PFSK-1 (cell line): ENCODE measurements at regions not wholly inside any gene's neighbourhood (a gene's known extent, or its start where the extent isn't known, plus 50 kb on each side); places are given as distances from the start of the nearest gene placed in this dataset.

Source experiments
- FOXP2 ChIP-seq: optimal IDR thresholded peaks from 2 replicates; pipeline ENCODE3; 2011; ENCODE audit warnings: borderline replicate concordance, control low read depth, inconsistent platforms; ENCODE audit not compliant: insufficient read depth; ENCODE audit errors: extremely low read length, extremely low read depth
- POLR2AphosphoS5 ChIP-seq: IDR thresholded peaks from 2 replicates; pipeline ENCODE4 v1.6.1; 2012; ENCODE audit warnings: low read depth, mild to moderate bottlenecking, control low read depth, low read length, moderate library complexity
- SIN3A ChIP-seq: IDR thresholded peaks from 2 replicates; pipeline ENCODE4 v1.6.1; 2012; ENCODE audit warnings: mild to moderate bottlenecking, low read length, moderate library complexity, borderline replicate concordance; ENCODE audit not compliant: insufficient read depth
- TAF1 ChIP-seq: IDR thresholded peaks from 2 replicates; pipeline ENCODE4 v1.6.1; 2012; ENCODE audit warnings: low read length, control low read depth, borderline replicate concordance; ENCODE audit not compliant: insufficient read depth
- TF ChIP-seq, protein P1 (sequence below), 2 experiments: IDR thresholded peaks; 2 replicates each; pipeline versions ENCODE4 v1.6.1 to v1.8.0; 2011 to 2012; ENCODE audit warnings: low read depth in 2 of 2, low read length in 2 of 2, control low read depth in 1 of 2, inconsistent platforms in 1 of 2, mild to moderate bottlenecking in 1 of 2, moderate library complexity in 1 of 2; ENCODE audit not compliant: insufficient read depth in 1 of 2

- TF ChIP-seq POLR2AphosphoS5, result no peak
- TF ChIP-seq, protein P1, sequence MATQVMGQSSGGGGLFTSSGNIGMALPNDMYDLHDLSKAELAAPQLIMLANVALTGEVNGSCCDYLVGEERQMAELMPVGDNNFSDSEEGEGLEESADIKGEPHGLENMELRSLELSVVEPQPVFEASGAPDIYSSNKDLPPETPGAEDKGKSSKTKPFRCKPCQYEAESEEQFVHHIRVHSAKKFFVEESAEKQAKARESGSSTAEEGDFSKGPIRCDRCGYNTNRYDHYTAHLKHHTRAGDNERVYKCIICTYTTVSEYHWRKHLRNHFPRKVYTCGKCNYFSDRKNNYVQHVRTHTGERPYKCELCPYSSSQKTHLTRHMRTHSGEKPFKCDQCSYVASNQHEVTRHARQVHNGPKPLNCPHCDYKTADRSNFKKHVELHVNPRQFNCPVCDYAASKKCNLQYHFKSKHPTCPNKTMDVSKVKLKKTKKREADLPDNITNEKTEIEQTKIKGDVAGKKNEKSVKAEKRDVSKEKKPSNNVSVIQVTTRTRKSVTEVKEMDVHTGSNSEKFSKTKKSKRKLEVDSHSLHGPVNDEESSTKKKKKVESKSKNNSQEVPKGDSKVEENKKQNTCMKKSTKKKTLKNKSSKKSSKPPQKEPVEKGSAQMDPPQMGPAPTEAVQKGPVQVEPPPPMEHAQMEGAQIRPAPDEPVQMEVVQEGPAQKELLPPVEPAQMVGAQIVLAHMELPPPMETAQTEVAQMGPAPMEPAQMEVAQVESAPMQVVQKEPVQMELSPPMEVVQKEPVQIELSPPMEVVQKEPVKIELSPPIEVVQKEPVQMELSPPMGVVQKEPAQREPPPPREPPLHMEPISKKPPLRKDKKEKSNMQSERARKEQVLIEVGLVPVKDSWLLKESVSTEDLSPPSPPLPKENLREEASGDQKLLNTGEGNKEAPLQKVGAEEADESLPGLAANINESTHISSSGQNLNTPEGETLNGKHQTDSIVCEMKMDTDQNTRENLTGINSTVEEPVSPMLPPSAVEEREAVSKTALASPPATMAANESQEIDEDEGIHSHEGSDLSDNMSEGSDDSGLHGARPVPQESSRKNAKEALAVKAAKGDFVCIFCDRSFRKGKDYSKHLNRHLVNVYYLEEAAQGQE (IDR thresholded peaks at IDR 0.05; ENCODE audit: insufficient read depth in 1 of 2, low read depth in 2 of 2, low read length in 2 of 2), result no peak
- TF ChIP-seq TAF1, result no peak
Observed at GRCh38 chr9:89775641-89776040, 170.8 kb downstream of the GADD45G start.

DNA sequence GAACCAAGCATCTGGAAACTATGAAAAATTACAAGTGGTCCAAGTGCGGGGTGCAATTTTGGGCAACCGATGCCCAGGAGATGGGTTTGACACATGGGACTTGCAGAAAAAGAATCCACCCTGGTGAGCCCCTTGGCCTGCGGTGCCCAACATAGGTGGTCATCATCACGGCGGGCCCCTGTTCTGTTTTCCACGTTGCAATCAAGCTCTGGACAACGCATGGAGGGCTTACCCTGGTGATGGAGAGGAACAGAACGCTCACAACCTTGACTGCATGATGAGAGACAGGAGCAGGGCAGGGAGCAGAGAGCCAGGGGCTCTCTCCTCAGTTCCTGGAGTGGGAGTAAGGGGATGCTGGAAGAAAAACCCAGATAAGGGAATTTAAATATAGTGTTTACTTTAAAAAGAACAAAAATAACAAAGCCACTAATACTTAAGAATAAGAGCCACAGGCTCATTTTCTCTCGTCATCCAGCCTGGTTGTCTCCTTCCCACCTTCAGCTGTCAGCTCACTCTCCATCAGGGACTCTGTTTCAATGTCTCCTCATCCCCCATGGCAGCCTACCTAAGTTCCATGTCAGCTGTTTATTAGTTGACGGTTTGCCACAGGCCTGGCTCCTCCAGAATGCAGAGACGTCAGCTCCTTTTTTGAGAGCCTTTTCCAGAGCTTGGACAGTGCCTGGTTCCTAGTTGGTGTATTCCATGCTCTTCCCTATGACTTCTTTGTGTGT lies 172.1 kb downstream of the GADD45G start:
- TF ChIP-seq FOXP2 (no peak), TAF1 (no peak), SIN3A (no peak), POLR2AphosphoS5 (no peak)
- TF ChIP-seq, protein P1 (IDR thresholded peaks at IDR 0.05; ENCODE audit: insufficient read depth in 1 of 2, low read depth in 2 of 2, low read length in 2 of 2), result no peak

DNA sequence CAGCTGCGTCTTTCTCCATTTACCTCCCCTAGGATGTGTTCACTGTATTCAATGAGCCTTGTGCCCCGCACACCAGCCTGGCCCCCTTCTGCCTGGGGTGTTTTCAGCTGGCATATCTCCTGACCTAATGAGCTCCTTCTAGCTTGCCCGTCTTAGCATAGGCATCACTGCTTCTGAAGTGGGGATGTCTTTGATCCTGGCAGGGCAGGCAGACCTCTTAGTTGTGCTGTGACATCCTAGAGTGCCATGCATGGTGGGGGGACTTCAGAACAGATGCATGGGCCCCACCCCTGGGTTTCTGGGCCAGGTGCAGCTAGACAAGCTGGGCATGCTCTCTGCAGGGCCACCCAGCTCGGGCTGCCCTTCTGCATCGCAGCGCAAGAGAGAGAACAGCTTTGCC lies 172.7 kb downstream of the GADD45G start:
- no peak for TF ChIP-seq SIN3A

- TF ChIP-seq SIN3A, result no peak
- no peak for TF ChIP-seq POLR2AphosphoS5
- TF ChIP-seq, protein P1 (IDR thresholded peaks at IDR 0.05; ENCODE audit: insufficient read depth in 1 of 2, low read depth in 2 of 2, low read length in 2 of 2), result no peak
- TF ChIP-seq FOXP2, result no peak
- no peak for TF ChIP-seq TAF1
Observed at GRCh38 chr9:89778100-89779090, 173.6 kb downstream of the GADD45G start.

DNA sequence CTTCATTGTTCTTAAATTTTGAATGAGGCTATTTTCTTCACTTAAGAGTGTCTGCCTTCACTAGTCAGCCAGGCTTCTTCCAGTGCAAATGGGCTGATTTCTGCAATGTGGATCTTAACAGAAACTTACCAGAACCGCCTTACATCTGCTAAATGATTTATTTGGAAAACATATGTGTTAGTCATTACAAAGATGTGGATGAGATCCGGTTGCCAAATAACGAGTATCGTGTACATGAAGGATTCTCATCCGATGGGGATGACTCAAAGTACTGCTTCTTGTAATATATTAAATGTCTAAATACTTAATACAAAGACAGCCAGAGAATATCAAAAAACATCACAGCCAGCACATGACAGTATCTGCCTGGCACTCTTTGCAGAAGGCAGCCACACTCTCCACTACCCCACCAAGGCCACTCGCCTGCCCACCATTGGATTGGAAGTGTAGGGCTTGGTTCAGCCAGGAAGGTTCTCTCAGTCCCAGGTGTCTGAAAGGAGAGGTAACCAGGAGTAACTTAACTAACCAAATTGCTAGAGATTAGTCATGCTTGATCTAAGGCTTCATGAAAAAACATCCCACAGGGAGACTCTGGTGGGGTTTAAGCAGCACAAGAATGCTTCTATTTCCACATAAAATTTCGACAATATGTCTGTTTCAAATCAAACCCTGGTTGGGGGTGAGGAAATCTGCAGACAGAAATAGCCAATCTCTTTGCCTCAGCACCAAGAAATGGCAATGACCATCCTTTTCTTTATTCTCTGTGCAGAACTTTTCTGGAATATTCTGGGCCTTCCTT lies 174.8 kb downstream of the GADD45G start:
- TF ChIP-seq FOXP2, result no peak

GRCh38 chr9:89780959-89781358 lies 176.1 kb downstream of the GADD45G start:
- TF ChIP-seq POLR2AphosphoS5 (no peak), TAF1 (no peak), SIN3A (no peak), FOXP2 (no peak)
- TF ChIP-seq, protein P1 (IDR thresholded peaks at IDR 0.05; ENCODE audit: insufficient read depth in 1 of 2, low read depth in 2 of 2, low read length in 2 of 2), result no peak
